ENCODE measurements at regions not wholly inside any gene's neighbourhood (a gene's known extent, or its start where the extent isn't known, plus 50 kb on each side); places are given as distances from the start of the nearest gene placed in this dataset.
"Not testable (repeated sequence)": the region's sequence is repeated elsewhere in the genome, so short reads cannot be mapped to it uniquely, and the experiment has no call there.

DNA sequence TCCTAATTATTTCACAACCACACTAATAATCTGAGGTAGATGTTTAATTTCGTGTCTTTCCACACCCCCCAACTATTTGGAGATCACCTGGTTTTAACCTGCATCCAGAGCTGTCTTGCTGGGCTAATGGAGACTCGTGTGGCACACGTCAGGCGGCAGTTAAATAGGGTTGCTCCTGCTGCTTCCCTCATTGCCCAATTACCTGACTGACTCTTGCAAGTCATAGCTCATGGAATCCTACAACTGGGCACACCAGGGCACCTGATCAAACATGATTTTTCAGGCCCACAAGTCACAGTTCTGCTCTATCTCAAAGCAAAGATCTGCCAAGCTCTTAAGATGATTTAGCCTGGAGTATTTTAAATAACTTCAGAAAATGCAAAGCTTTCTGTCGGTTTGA is 1430.4 kb upstream of the ACVR2A start:
- DNase-seq (no peak), ATAC-seq (no peak)
- Mint-ChIP-seq H3K4me1 (ENCODE audit: low read depth) (no peaks in the 10 kb centered on the region), H3K9me3 (no peaks in the 10 kb centered on the region), H3K36me3 (ENCODE audit: insufficient read depth) (no peaks in the 10 kb centered on the region), H3K4me3 (no peak overlapping the region), H3K27me3 (ENCODE audit: low read depth) (no peaks in the 10 kb centered on the region)

DNA sequence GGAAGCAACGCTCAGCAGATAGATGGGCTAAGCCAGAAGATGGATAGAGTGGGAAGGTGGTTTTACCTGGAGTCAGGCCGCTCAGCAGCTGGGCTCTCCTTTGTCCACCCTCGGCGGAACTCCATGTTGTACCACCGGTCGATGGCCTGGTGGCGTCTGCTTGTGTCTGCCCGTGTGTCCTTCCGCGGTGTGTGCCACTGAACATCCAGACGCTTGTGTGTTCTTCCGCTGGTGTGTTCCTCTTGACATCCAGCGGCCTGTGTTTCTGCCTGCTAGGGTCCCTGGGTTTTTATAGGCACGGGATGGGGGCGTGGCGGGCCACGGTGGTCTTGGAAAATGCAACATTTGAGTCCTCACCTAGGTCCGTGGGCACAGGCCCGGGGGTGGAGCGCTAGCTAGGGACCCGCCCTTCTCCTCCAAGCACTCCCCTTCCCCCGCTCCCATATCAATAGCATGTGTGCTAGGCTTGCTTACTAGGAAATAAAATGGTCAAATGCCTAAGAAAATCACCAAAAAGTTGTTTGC is 1431.7 kb upstream of the ACVR2A start:
- no peaks in the 10 kb centered on the region for H3K36me3 Mint-ChIP-seq (ENCODE audit: insufficient read depth)
- no peaks in the 10 kb centered on the region for H3K9me3 Mint-ChIP-seq

DNA sequence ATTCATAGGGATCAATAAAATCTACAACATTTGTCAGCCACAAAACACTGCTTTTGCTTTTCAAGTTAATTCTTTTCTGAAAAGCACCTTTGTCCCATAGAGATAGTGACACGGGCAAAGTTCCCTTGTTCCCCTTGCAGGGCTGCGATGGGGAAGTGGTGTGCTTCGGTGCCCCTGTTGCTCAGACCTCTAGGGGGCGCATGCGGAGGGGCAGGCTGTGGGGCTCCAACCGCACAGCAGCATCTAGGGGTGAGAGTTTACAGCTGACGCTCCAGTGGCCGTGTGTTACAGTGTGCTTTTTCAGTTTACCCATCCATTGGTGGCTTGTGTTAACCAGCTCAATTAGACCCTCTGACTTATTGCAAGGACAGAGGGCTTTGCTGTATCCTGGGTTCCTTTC is 1432.2 kb upstream of the ACVR2A start:
- no peaks in the 10 kb centered on the region for H3K27me3 Mint-ChIP-seq (ENCODE audit: low read depth)
- no peak overlapping the region for H3K4me3 Mint-ChIP-seq
- no peaks in the 10 kb centered on the region for H3K36me3 Mint-ChIP-seq (ENCODE audit: insufficient read depth)
- no peak for DNase-seq
- no peak for ATAC-seq
- H3K9me3 Mint-ChIP-seq = no peaks in the 10 kb centered on the region
- no peaks in the 10 kb centered on the region for H3K4me1 Mint-ChIP-seq (ENCODE audit: low read depth)

More for the DNA sequence above, 1431.7 kb upstream of the ACVR2A start:
- no peak overlapping the region for H3K4me3 Mint-ChIP-seq
- H3K4me1 Mint-ChIP-seq (ENCODE audit: low read depth) = no peaks in the 10 kb centered on the region
- H3K27me3 Mint-ChIP-seq (ENCODE audit: low read depth) = no peaks in the 10 kb centered on the region
- no peak for ATAC-seq
- no peak for DNase-seq

DNA sequence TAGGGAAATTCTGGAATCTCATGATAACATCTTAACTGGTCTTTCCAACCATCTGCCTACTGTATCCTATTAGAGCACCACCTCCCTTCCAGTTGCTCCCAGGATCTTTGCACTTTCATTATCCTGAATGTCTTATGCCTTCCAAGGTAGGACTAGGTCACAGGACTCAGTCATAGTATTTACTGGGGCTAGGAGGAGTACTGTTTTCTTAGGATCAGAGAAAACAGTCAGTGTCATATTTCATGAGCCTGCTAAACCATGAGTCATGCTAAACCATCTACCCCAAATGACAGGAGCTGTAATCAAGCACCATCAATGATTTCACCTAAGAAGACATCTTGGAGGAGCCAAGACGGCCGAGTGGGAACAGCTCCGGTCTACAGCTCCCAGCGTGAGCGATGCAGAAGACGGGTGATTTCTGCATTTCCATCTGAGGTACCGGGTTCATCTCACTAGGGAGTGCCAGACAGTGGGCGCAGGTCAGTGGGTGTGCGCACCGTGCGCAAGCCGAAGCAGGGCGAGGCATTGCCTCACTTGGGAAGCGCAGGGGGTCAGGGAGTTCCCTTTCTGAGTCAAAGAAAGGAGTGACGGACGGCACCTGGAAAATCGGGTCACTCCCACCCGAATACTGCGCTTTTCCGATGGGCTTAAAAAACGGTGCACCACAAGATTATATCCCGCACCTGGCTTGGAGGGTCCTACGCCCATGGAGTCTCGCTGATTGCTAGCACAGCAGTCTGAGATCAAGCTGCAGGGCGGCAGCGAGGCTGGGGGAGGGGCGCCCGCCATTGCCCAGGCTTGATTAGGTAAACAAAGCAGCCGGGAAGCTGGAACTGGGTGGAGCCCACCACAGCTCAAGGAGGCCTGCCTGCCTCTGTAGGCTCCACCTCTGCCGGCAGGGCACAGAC is 1439.2 kb upstream of the ACVR2A start:
- H3K4me3 Mint-ChIP-seq; ATAC-seq; H3K27me3 Mint-ChIP-seq (ENCODE audit: low read depth); H3K9me3 Mint-ChIP-seq; H3K36me3 Mint-ChIP-seq (ENCODE audit: insufficient read depth); DNase-seq; H3K4me1 Mint-ChIP-seq (ENCODE audit: low read depth): not testable (repeated sequence)

DNA sequence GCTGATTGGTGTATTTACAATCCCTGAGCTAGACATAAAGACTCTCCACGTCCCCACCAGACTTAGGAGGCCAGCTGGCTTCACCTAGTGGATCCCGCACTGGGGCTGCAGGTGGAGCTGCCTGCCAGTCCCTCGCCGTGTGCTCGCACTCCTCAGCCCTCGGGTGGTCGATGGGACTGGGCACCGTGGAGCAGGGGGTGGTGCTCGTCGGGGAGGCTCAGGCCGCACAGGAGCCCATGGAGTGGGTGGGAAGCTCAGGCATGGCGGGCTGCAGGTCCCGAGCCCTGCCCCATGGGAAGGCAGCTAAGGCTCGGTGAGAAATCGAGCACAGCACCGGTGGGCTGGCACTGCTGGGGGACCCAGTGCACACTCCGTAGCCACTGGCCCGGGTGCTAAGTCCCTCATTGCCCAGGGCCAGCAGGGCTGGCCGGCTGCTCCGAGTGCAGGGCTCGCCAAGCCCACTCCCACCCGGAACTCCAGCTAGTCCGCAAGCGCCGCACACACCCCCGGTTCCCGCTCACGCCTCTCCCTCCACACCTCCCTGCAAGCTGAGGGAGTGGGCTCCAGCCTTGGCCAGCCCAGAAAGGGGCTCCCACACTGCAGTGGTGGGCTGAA is 1441.2 kb upstream of the ACVR2A start:
- not testable (repeated sequence) for H3K27me3 Mint-ChIP-seq (ENCODE audit: low read depth); H3K4me1 Mint-ChIP-seq (ENCODE audit: low read depth); H3K36me3 Mint-ChIP-seq (ENCODE audit: insufficient read depth); DNase-seq; H3K9me3 Mint-ChIP-seq; H3K4me3 Mint-ChIP-seq; ATAC-seq

DNA sequence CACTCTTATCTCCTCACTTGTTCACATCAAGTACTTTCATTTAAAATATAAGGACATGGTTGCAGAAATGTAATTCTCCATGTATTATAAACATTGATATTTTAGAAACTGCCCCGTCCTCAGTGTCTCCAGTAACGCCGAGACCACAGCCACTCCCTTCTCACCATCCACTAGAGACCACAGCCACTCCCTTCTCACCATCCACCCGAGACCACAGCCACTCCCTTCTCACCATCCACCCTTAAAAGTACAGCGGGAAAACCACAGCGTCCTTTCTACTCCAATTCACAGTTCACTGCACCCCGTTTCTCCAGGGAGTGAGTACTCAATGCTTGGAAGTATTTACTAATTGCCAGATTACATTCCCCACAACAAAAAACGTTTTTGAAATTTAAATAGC is 1452.2 kb upstream of the ACVR2A start:
- no peaks in the 10 kb centered on the region for H3K4me1 Mint-ChIP-seq (ENCODE audit: low read depth)
- H3K27me3 Mint-ChIP-seq (ENCODE audit: low read depth) = no peaks in the 10 kb centered on the region
- DNase-seq = no peak
- no peak for ATAC-seq
- peaks cover 4% of the 10 kb centered on the region for H3K9me3 Mint-ChIP-seq
- no peaks in the 10 kb centered on the region for H3K36me3 Mint-ChIP-seq (ENCODE audit: insufficient read depth)
- no peak overlapping the region for H3K4me3 Mint-ChIP-seq

DNA sequence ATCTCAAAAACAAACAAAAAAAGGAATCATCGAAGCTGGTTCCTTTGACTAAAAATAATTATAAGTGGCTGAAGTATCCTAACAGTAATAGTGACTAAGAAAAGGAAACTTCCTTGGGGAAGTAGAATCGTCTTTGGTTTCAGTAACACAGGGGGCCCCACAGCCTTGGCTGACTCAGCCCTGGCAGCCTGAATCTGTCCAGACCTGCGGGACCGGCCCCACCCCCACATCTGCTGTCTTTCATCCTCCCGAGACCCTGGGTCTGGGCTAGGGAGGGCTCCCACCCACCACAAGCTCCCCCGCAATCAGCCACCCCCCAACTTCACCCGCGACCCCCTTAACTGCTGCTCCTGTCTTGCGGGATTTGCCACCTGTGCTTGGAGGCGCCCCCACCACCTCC is 1452.6 kb upstream of the ACVR2A start:
- DNase-seq = no peak
- ATAC-seq = no peak
- Mint-ChIP-seq H3K36me3 (ENCODE audit: insufficient read depth) (no peaks in the 10 kb centered on the region), H3K27me3 (ENCODE audit: low read depth) (no peaks in the 10 kb centered on the region), H3K4me3 (no peak overlapping the region), H3K9me3 (peaks cover 4% of the 10 kb centered on the region), H3K4me1 (ENCODE audit: low read depth) (no peaks in the 10 kb centered on the region)

DNA sequence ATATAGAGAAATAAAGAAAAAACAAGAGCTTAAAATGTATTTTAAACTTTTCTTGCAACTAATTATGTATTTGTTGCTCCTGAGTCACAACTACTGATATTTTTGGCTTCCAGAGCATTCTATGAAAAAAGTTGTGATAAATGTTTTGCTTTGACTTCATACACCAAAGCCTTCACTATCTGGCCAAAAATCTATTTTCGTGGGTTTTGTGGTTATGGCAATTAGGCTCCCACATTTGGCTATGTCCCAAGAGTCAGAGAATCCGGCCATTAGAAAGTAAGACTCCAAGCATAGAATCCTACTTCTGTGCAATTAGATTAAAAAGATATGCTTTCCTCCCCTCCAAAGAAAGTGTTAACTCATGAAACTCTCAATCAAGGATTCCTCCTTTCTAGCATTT is 1456.1 kb upstream of the ACVR2A start:
- Mint-ChIP-seq H3K4me1 (ENCODE audit: low read depth) (no peaks in the 10 kb centered on the region), H3K36me3 (ENCODE audit: insufficient read depth) (no peaks in the 10 kb centered on the region), H3K27me3 (ENCODE audit: low read depth) (no peaks in the 10 kb centered on the region), H3K4me3 (no peak overlapping the region), H3K9me3 (peaks cover 4% of the 10 kb centered on the region)
- no peak for DNase-seq
- no peak for ATAC-seq

DNA sequence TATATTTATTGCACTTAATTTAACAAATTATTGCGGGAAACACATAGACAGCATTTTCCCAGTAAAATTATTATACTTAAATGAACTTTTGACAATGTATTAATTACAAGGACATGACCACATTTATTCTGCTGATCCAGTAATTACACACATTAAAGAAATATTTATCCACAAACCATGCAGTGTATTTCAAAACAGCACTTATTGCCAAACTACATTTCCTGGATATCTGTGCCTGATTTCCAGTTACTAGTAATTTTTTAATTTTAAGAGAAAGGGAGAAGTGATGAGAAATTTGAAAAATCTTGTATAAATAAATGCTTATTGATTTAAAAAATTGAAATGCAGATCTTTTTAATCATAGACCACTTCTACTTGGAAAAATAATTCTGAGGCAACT is 1458.7 kb upstream of the ACVR2A start:
- peaks cover 4% of the 10 kb centered on the region for H3K9me3 Mint-ChIP-seq
- H3K4me1 Mint-ChIP-seq (ENCODE audit: low read depth) = no peaks in the 10 kb centered on the region
- no peaks in the 10 kb centered on the region for H3K27me3 Mint-ChIP-seq (ENCODE audit: low read depth)
- DNase-seq = no peak
- ATAC-seq = no peak
- no peak overlapping the region for H3K4me3 Mint-ChIP-seq
- no peaks in the 10 kb centered on the region for H3K36me3 Mint-ChIP-seq (ENCODE audit: insufficient read depth)

DNA sequence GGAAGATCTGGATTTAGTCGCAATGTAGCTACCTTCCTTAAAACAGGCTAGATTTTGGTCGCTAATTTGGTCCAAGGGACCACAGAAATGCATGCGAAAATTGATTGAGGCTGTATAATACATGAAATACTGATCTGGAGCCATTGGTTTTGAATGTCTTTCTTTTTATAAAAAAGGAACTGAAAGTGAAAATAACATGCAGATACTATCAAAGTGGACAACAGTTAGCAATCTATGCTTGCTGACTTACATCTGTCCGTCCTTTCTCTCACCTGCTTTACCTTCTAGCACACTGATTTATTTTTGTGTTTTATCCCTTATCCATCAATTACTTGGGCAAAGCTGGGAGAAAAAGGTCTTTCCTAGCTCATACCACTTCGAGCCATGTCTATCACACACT is 1459.8 kb upstream of the ACVR2A start:
- no peaks in the 10 kb centered on the region for H3K36me3 Mint-ChIP-seq (ENCODE audit: insufficient read depth)
- ATAC-seq (no peak), DNase-seq (no peak)
- H3K4me3 Mint-ChIP-seq = no peak overlapping the region
- H3K9me3 Mint-ChIP-seq = peaks cover 4% of the 10 kb centered on the region
- no peaks in the 10 kb centered on the region for H3K27me3 Mint-ChIP-seq (ENCODE audit: low read depth)
- no peaks in the 10 kb centered on the region for H3K4me1 Mint-ChIP-seq (ENCODE audit: low read depth)

DNA sequence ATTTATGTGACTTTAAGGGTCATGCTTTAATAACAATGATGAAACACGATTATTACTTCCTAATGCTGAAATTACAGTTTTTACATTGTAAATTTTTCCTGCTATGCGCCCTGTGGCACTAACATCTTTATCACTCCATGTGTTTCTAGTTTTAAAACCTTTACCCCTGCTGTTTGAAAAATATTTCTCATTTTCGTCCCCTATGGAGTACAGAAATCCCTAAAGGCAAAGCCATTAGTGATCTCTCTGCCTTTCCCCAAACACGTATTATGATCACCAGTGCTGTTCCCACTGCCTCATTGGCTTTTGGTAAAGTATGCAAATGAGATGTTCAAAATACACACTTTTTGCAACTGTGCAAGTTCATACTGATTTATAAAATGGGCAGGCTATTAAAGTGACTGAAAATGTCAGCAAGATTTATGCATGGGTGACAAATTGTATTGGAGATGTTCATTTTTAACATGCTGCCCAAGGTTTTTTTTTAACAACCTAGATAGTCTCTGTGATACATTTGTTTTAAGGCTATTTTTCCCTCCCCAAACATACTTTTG is 1468.2 kb upstream of the ACVR2A start:
- Mint-ChIP-seq H3K4me3 (no peak overlapping the region), H3K9me3 (peaks cover 11% of the 10 kb centered on the region), H3K36me3 (ENCODE audit: insufficient read depth) (no peaks in the 10 kb centered on the region), H3K4me1 (ENCODE audit: low read depth) (no peaks in the 10 kb centered on the region), H3K27me3 (ENCODE audit: low read depth) (no peaks in the 10 kb centered on the region)
- no peak for ATAC-seq
- no peak for DNase-seq

DNA sequence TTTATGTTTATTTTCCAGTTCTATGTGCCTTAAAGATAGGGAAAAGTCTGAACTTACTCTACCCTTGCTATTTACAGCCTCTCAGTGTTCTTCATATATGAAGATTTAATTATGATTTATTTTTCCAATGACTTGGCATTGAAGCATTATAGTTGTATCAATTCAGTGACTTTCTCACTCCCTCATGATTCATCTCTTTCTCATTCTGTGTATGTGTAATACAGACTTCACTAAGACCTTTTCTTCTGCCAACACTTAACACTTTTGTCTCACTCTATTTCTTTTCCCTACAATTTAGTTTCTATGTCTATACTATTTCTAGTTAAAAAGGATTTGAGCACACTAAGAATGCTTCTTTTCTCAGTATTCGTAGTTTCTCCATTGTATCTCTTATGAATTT is 1470.3 kb upstream of the ACVR2A start:
- no peaks in the 10 kb centered on the region for H3K4me1 Mint-ChIP-seq (ENCODE audit: low read depth)
- H3K9me3 Mint-ChIP-seq = peaks cover 28% of the 10 kb centered on the region
- no peaks in the 10 kb centered on the region for H3K36me3 Mint-ChIP-seq (ENCODE audit: insufficient read depth)
- H3K27me3 Mint-ChIP-seq (ENCODE audit: low read depth) = no peaks in the 10 kb centered on the region
- DNase-seq (no peak), ATAC-seq (no peak)
- no peak overlapping the region for H3K4me3 Mint-ChIP-seq

DNA sequence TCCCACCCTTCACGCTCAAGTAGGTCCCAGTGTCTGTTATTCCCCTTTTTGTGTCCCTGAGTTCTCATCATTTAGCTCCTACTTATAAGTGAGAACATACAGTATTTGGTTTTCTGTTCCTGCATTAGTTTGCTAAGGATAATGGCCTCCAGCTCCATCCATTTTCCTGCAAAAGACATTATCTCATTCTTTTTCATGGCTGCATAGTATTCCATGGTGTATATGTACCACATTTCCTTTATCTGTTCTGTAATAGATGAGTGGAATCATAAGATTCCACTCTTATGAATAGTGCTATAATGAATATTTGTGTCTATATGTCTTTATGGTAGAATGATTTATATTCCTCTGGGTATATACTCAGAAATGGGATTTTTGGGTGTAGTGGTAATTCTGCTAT is 1473.5 kb upstream of the ACVR2A start:
- not testable (repeated sequence) for ATAC-seq; H3K4me3 Mint-ChIP-seq; H3K27me3 Mint-ChIP-seq (ENCODE audit: low read depth); DNase-seq; H3K4me1 Mint-ChIP-seq (ENCODE audit: low read depth); H3K36me3 Mint-ChIP-seq (ENCODE audit: insufficient read depth)
- H3K9me3 Mint-ChIP-seq = peaks cover 35% of the 10 kb centered on the region

DNA sequence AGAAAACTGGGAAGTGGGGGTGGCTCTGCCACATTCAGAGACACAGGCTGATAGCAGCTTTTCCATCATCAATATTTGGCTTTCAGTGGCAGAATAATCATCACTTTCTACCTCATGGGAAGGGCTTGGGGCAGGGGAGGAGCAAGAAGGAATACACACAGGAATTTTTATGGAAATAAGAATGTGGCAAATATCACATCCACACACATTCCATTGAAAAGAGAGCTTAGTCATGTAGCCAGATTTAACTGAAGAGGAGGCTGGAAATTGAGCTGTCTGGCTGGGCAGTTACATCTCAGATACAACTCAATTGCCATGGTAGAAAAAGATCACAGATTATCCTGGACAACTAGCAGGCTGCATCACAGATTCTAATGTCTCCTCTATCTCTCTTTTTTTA is 1474.0 kb upstream of the ACVR2A start:
- no peak overlapping the region for H3K4me3 Mint-ChIP-seq
- H3K4me1 Mint-ChIP-seq (ENCODE audit: low read depth) = no peaks in the 10 kb centered on the region
- DNase-seq (no peak), ATAC-seq (no peak)
- H3K27me3 Mint-ChIP-seq (ENCODE audit: low read depth) = no peaks in the 10 kb centered on the region
- H3K36me3 Mint-ChIP-seq (ENCODE audit: insufficient read depth) = no peaks in the 10 kb centered on the region
- peaks cover 35% of the 10 kb centered on the region for H3K9me3 Mint-ChIP-seq

DNA sequence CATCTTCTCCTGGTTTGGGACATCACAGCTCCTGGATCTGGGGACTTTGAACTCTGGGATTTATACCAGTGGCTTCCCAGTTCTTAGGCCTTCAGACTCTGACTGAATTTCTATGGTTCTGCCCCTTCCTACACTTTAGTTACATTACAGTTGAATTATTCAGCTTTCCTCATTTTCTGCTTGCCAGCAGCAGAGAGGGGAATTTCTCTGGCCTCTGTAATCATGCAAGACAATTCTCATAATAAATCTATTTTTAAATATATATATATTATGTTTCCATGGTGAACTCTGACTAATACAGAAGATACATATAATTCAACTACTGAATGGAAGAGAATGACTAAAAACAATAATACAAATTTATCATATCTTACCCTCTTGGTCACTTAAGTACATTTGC is 1478.6 kb upstream of the ACVR2A start:
- Mint-ChIP-seq H3K9me3 (peaks cover 26% of the 10 kb centered on the region), H3K4me3 (no peak overlapping the region), H3K27me3 (ENCODE audit: low read depth) (no peaks in the 10 kb centered on the region), H3K36me3 (ENCODE audit: insufficient read depth) (no peaks in the 10 kb centered on the region), H3K4me1 (ENCODE audit: low read depth) (no peaks in the 10 kb centered on the region)
- DNase-seq (no peak), ATAC-seq (no peak)
